Endothelial cell of umbilical vein (primary cell): ENCODE measurements at regions not wholly inside any gene's neighbourhood (a gene's known extent, or its start where the extent isn't known, plus 50 kb on each side); places are given as distances from the start of the nearest gene placed in this dataset.

Experiments
- BruUV-seq: library from RNA; stranded (reverse); fragments of 400-500 nt; replicated peaks from 2 replicates; lab custom pipeline; 2021; lab: Mats Ljungman, UMichigan
- CTCF ChIA-PET: fragments of 300-600, 350-600 bp; sonication (Branson Sonifier 250); formaldehyde crosslinking; loops from one replicate; lab custom pipeline; 2021; ENCODE audit warnings: antibody characterized with exemption, inconsistent platforms; lab: Charles Lee
- POLR2A ChIA-PET: fragments of 300-600, 350-600 bp; sonication (Branson Sonifier 250); formaldehyde crosslinking; loops from one replicate; lab custom pipeline; 2021; ENCODE audit warnings: antibody characterized with exemption, inconsistent platforms; lab: Charles Lee
- DNase-seq: peaks from one replicate; pipeline ENCODE4 v3.0.0-alpha.2; 2011; ENCODE audit warnings: low read depth, low spot score
- FAIRE-seq: peaks from 2 replicates; lab custom pipeline; 2011; peaks lifted over from hg19 to GRCh38; lab: Jason Lieb, UNC
- H2AFZ ChIP-seq: 2 replicates; pipeline ENCODE4 v1.6.0; 2012; ENCODE audit warnings: low read depth, low read length, control low read depth, inconsistent platforms
- H3K27ac ChIP-seq: 2 replicates; pipeline ENCODE4 v1.5.1; 2011; ENCODE audit warnings: low read depth, mild to moderate bottlenecking, control low read depth, low read length, moderate library complexity; ENCODE audit not compliant: insufficient read depth
- H3K27me3 ChIP-seq, 2 experiments: 2 replicates each; pipeline versions ENCODE4 v1.6.0 to v1.6.1; 2011; ENCODE audit warnings: low read length in 2 of 2, mixed read lengths in 1 of 2; ENCODE audit not compliant: control insufficient read depth in 2 of 2, insufficient read depth in 2 of 2
- H3K36me3 ChIP-seq, 2 experiments: 2 replicates in 1 of 2; 3 replicates in 1 of 2; pipeline ENCODE4 v1.5.1; 2011; ENCODE audit warnings: low read length in 2 of 2, mild to moderate bottlenecking in 1 of 2, moderate library complexity in 1 of 2; ENCODE audit not compliant: control insufficient read depth in 2 of 2, insufficient read depth in 2 of 2; ENCODE audit errors: extremely low read depth in 1 of 2
- H3K4me1 ChIP-seq: 3 replicates; pipeline ENCODE4 v1.5.1; 2011; ENCODE audit warnings: mild to moderate bottlenecking, low read length; ENCODE audit not compliant: control insufficient read depth, insufficient read depth; ENCODE audit errors: extremely low read depth
- H3K4me2 ChIP-seq: 2 replicates; pipeline ENCODE4 v1.6.1; 2011; ENCODE audit warnings: low read length, control low read depth, mixed read lengths; ENCODE audit not compliant: insufficient read depth
- H3K4me3 ChIP-seq, 3 experiments: fragments of 200-600 bp in 1 of 3; sonication (generic), shearing (Covaris generic) in 1 of 3; replicated peaks in 1 of 3; 2 replicates each; pipeline ENCODE4 v1.5.1; 2011 to 2016; ENCODE audit warnings: control low read depth in 3 of 3, low read length in 3 of 3, mild to moderate bottlenecking in 2 of 3, inconsistent platforms in 1 of 3, low read depth in 1 of 3, moderate library complexity in 1 of 3; ENCODE audit not compliant: insufficient read depth in 1 of 3
- H3K79me2 ChIP-seq: 2 replicates; pipeline ENCODE4 v1.6.0; 2012; ENCODE audit warnings: low read length, inconsistent platforms; ENCODE audit not compliant: control insufficient read depth, insufficient read depth
- H3K9ac ChIP-seq: replicated peaks from 2 replicates; pipeline ENCODE3; 2011; ENCODE audit warnings: low read length, control low read depth; ENCODE audit not compliant: insufficient read depth; ENCODE audit errors: extremely low read depth
- H3K9me1 ChIP-seq: replicated peaks from 3 replicates; pipeline ENCODE4 v1.6.0; 2011; ENCODE audit warnings: mild to moderate bottlenecking, low read length; ENCODE audit not compliant: control insufficient read depth, insufficient read depth; ENCODE audit errors: extremely low read depth
- H3K9me3 ChIP-seq: replicated peaks from 2 replicates; pipeline ENCODE4 v1.5.1; 2012; ENCODE audit warnings: low read length, inconsistent platforms; ENCODE audit not compliant: control insufficient read depth, insufficient read depth
- H4K20me1 ChIP-seq: replicated peaks from 2 replicates; pipeline ENCODE3; 2011; ENCODE audit warnings: mild to moderate bottlenecking, low read length; ENCODE audit not compliant: control insufficient read depth, insufficient read depth; ENCODE audit errors: extremely low read depth
- EZH2 ChIP-seq: IDR thresholded peaks from 2 replicates; pipeline ENCODE4 v1.6.1; 2012; ENCODE audit warnings: borderline replicate concordance, low read depth, mild to moderate bottlenecking, moderate library complexity, low read length, inconsistent platforms; ENCODE audit not compliant: severe bottlenecking
- FOS ChIP-seq: IDR thresholded peaks from 2 replicates; pipeline ENCODE4 v1.6.1; 2011; ENCODE audit warnings: mild to moderate bottlenecking, low read length, moderate library complexity, borderline replicate concordance; ENCODE audit not compliant: insufficient read depth
- GATA2 ChIP-seq: IDR thresholded peaks from 2 replicates; pipeline ENCODE4 v1.7.0; 2011; ENCODE audit warnings: low read depth, mild to moderate bottlenecking, moderate library complexity, mixed read lengths, low read length; ENCODE audit not compliant: insufficient read length, insufficient read depth
- JUN ChIP-seq: IDR thresholded peaks from 2 replicates; pipeline ENCODE4 v1.6.1; 2011; ENCODE audit warnings: borderline replicate concordance, low read depth; ENCODE audit not compliant: insufficient read length, insufficient read depth
- MYC ChIP-seq: IDR thresholded peaks from one replicate; pipeline ENCODE4 v1.6.1; 2011; ENCODE audit warnings: mild to moderate bottlenecking, low read depth, low read length
- POLR2A ChIP-seq: IDR thresholded peaks from 2 replicates; pipeline ENCODE4 v1.6.1; 2012; ENCODE audit warnings: low read depth, mild to moderate bottlenecking, control low read depth, low read length
- POLR2AphosphoS5 ChIP-seq: IDR thresholded peaks from 2 replicates; pipeline ENCODE4 v1.6.1; 2012; ENCODE audit warnings: low read depth, mild to moderate bottlenecking, control low read depth, low read length, moderate library complexity; ENCODE audit not compliant: insufficient read depth
- dilution Hi-C: fragments of 300-500 bp; cut with MboI; formaldehyde crosslinking; loops from one replicate; pipeline ENCODE4 v1.15.0; 2019; ENCODE audit warnings: low sequenced_read_pairs; ENCODE audit not compliant: extremely low pct_ligation_motif_present
- intact Hi-C: fragments of 100-400 bp; cut with micrococcal nuclease; formaldehyde crosslinking; loops from one replicate; pipeline ENCODE4 v1.10.0; 2022
- TF ChIP-seq, protein P1 (sequence below): IDR thresholded peaks from 2 replicates; pipeline ENCODE4 v1.6.1; 2011; ENCODE audit not compliant: insufficient read depth, insufficient read length
- TF ChIP-seq, protein P2 (sequence below), 2 donors: IDR thresholded peaks; 1 replicate in 1 of 2; 2 replicates in 1 of 2; pipeline ENCODE4 v1.5.1; 2011; ENCODE audit warnings: low read length in 2 of 2, mild to moderate bottlenecking in 2 of 2, moderate library complexity in 2 of 2, control low read depth in 1 of 2, inconsistent platforms in 1 of 2, low read depth in 1 of 2; ENCODE audit not compliant: insufficient read depth in 1 of 2; ENCODE audit errors: extremely low read depth in 1 of 2

GRCh38 chr6:21478883-21479539 lies 114.5 kb upstream of the SOX4 start:
- no peak overlapping the region for H3K9ac ChIP-seq
- DNase-seq (peak; percentile 84), FAIRE-seq (peak; percentile 72)
- H3K36me3 ChIP-seq: no peaks in the 10 kb centered on the region
- peaks cover 3% of the 10 kb centered on the region for H3K4me1 ChIP-seq
- no peaks in the 10 kb centered on the region for H3K9me3 ChIP-seq
- TF ChIP-seq, protein P1, sequence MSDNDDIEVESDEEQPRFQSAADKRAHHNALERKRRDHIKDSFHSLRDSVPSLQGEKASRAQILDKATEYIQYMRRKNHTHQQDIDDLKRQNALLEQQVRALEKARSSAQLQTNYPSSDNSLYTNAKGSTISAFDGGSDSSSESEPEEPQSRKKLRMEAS: no peak
- peaks cover 0 to 5% of the 10 kb centered on the region in 2 experiments for H3K27me3 ChIP-seq
- dilution Hi-C loops (no loop called here), intact Hi-C loops (no loop called here)
- BruUV-seq: no TSS peak
- peak overlapping the region; percentile 58 for H2AFZ ChIP-seq
- ChIA-PET POLR2A (no interaction called here), CTCF (interaction anchor here (0.8 to 1.7 kb wide), 6 partner anchors 8 to 29 kb away, joined by 3 to 5 read pairs (median 4); no protein-coding TSS in a partner anchor)
- no peaks in the 10 kb centered on the region for H4K20me1 ChIP-seq
- no peaks in the 10 kb centered on the region for H3K9me1 ChIP-seq
- no peak overlapping the region for H3K27ac ChIP-seq
- peak overlapping the region; percentile 48 for H3K4me2 ChIP-seq
- H3K79me2 ChIP-seq: no peaks in the 10 kb centered on the region
- H3K4me3 ChIP-seq: peak overlapping the region in 2 of 3 experiments; percentile 6 to 29

DNA sequence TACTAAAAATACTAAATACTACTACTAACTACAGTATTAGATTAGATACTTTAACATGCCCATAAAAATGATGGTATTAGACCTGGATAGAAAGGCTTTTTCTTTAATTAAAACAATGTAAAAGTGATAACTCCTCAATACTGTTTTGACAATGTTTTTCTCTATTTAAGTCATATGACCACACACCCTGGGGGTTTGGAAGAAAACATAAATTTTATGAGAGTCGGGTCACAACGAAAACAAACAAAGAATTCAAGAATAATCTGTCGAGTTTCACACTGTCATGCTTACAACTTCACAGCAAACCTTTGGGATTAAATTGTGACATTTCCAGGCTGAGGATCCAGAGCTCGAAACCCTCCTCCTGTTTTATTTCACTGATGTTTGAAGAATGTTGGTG lies 107.4 kb upstream of the SOX4 start:
- dilution Hi-C loops: no loop called here
- H3K36me3 ChIP-seq: no peaks in the 10 kb centered on the region
- H3K4me3 ChIP-seq: no peak overlapping the region
- DNase-seq (no peak), FAIRE-seq (peak; percentile 35)
- BruUV-seq: no TSS peak
- H2AFZ ChIP-seq: no peak overlapping the region
- H3K79me2 ChIP-seq: no peaks in the 10 kb centered on the region
- peaks cover 0 to 2% of the 10 kb centered on the region in 2 experiments for H3K27me3 ChIP-seq
- no peak overlapping the region for H3K4me2 ChIP-seq
- H4K20me1 ChIP-seq: no peaks in the 10 kb centered on the region
- ChIA-PET POLR2A (no interaction called here), CTCF (interaction anchor here (0.8 kb wide), 1 partner anchor 11 kb away, joined by 3 read pairs; no protein-coding TSS in a partner anchor)
- no peaks in the 10 kb centered on the region for H3K9me3 ChIP-seq
- no peak overlapping the region for H3K27ac ChIP-seq
- no peaks in the 10 kb centered on the region for H3K4me1 ChIP-seq
- TF ChIP-seq EZH2 (no peak), MYC (no peak), POLR2A (no peak), JUN (no peak), GATA2 (no peak), POLR2AphosphoS5 (no peak), FOS (no peak)
- TF ChIP-seq, protein P1: no peak
- TF ChIP-seq, protein P2, sequence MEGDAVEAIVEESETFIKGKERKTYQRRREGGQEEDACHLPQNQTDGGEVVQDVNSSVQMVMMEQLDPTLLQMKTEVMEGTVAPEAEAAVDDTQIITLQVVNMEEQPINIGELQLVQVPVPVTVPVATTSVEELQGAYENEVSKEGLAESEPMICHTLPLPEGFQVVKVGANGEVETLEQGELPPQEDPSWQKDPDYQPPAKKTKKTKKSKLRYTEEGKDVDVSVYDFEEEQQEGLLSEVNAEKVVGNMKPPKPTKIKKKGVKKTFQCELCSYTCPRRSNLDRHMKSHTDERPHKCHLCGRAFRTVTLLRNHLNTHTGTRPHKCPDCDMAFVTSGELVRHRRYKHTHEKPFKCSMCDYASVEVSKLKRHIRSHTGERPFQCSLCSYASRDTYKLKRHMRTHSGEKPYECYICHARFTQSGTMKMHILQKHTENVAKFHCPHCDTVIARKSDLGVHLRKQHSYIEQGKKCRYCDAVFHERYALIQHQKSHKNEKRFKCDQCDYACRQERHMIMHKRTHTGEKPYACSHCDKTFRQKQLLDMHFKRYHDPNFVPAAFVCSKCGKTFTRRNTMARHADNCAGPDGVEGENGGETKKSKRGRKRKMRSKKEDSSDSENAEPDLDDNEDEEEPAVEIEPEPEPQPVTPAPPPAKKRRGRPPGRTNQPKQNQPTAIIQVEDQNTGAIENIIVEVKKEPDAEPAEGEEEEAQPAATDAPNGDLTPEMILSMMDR (IDR thresholded peaks at IDR 0.05; ENCODE audit: extremely low read depth in 1 of 2, insufficient read depth in 1 of 2, low read depth in 1 of 2, low read length in 2 of 2): no peak
- intact Hi-C loops: no loop called here
- H3K9me1 ChIP-seq: no peaks in the 10 kb centered on the region
- no peak overlapping the region for H3K9ac ChIP-seq
